ENCODE measurements at regions not wholly inside any gene's neighbourhood (a gene's known extent, or its start where the extent isn't known, plus 50 kb on each side); places are given as distances from the start of the nearest gene placed in this dataset.

GRCh38 chr3:17931131-17931530, 188.7 kb upstream of the TBC1D5 start:
- H3K27me3 ChIP-seq = no peaks in the 10 kb centered on the region

GRCh38 chr3:17928502-17929145, 186.2 kb upstream of the TBC1D5 start:
- Histone ChIP-seq H3K9me3 (no peaks in the 10 kb centered on the region), H3K4me3 (no peak overlapping the region), H3K27ac (no peak overlapping the region), H3K4me1 (no peaks in the 10 kb centered on the region), H3K27me3 (no peaks in the 10 kb centered on the region), H3K36me3 (no peaks in the 10 kb centered on the region)
- TF ChIP-seq POLR2A (IDR thresholded peaks at IDR 0.05) = no peak
- no peak for TF ChIP-seq EP300 (IDR thresholded peaks at IDR 0.05)
- no peak for TF ChIP-seq CTCF (IDR thresholded peaks at IDR 0.05)
- no peak for TF ChIP-seq POLR2AphosphoS5 (IDR thresholded peaks at IDR 0.05)
- 91% methylated on average over 4 of the region's 4 CpGs for WGBS
- DNase-seq (ENCODE audit: low spot score in 2 of 2) = no peak

More at GRCh38 chr3:17931131-17931530, 188.7 kb upstream of the TBC1D5 start:
- WGBS = 85% methylated on average over 1 of the region's 1 CpG
- Histone ChIP-seq H3K4me3 (no peak overlapping the region), H3K4me1 (no peaks in the 10 kb centered on the region), H3K9me3 (no peaks in the 10 kb centered on the region), H3K36me3 (no peaks in the 10 kb centered on the region), H3K27ac (no peak overlapping the region)
- no peak for TF ChIP-seq CTCF (IDR thresholded peaks at IDR 0.05)
- no peak for TF ChIP-seq POLR2A (IDR thresholded peaks at IDR 0.05)
- no peak for TF ChIP-seq EP300 (IDR thresholded peaks at IDR 0.05)
- TF ChIP-seq POLR2AphosphoS5 (IDR thresholded peaks at IDR 0.05) = no peak
- no peak for DNase-seq (ENCODE audit: low spot score in 2 of 2)

GRCh38 chr3:17927036-17927435, 184.6 kb upstream of the TBC1D5 start:
- TF ChIP-seq EP300 (IDR thresholded peaks at IDR 0.05) (no peak), POLR2AphosphoS5 (IDR thresholded peaks at IDR 0.05) (no peak), POLR2A (IDR thresholded peaks at IDR 0.05) (no peak), CTCF (IDR thresholded peaks at IDR 0.05) (no peak)
- no peak for DNase-seq (ENCODE audit: low spot score in 2 of 2)
- no peaks in the 10 kb centered on the region for H3K4me1 ChIP-seq
- H3K4me3 ChIP-seq = no peak overlapping the region
- H3K27me3 ChIP-seq = no peaks in the 10 kb centered on the region
- 91% methylated on average over 3 of the region's 3 CpGs for WGBS
- H3K9me3 ChIP-seq = no peaks in the 10 kb centered on the region
- no peaks in the 10 kb centered on the region for H3K36me3 ChIP-seq
- H3K27ac ChIP-seq = no peak overlapping the region

GRCh38 chr3:17915341-17915740, 172.9 kb upstream of the TBC1D5 start:
- Histone ChIP-seq H3K27ac (no peak overlapping the region), H3K9me3 (no peaks in the 10 kb centered on the region), H3K4me3 (no peak overlapping the region), H3K36me3 (no peaks in the 10 kb centered on the region), H3K4me1 (no peaks in the 10 kb centered on the region), H3K27me3 (no peaks in the 10 kb centered on the region)
- WGBS = 84% methylated on average over 4 of the region's 4 CpGs
- no peak for DNase-seq (ENCODE audit: low spot score in 2 of 2)
- no peak for TF ChIP-seq CTCF (IDR thresholded peaks at IDR 0.05)
- no peak for TF ChIP-seq POLR2A (IDR thresholded peaks at IDR 0.05)

GRCh38 chr3:17913359-17913758, 170.9 kb upstream of the TBC1D5 start:
- no peaks in the 10 kb centered on the region for H3K36me3 ChIP-seq
- H3K27ac ChIP-seq = no peak overlapping the region
- H3K9me3 ChIP-seq = no peaks in the 10 kb centered on the region
- DNase-seq (ENCODE audit: low spot score in 2 of 2) = no peak
- no peak overlapping the region for H3K4me3 ChIP-seq
- TF ChIP-seq CTCF (IDR thresholded peaks at IDR 0.05) = no peak
- TF ChIP-seq EP300 (IDR thresholded peaks at IDR 0.05) = no peak
- no peak for TF ChIP-seq POLR2A (IDR thresholded peaks at IDR 0.05)
- no peak for TF ChIP-seq POLR2AphosphoS5 (IDR thresholded peaks at IDR 0.05)
- no peaks in the 10 kb centered on the region for H3K27me3 ChIP-seq
- WGBS = 60% methylated on average over 2 of the region's 2 CpGs
- H3K4me1 ChIP-seq = no peaks in the 10 kb centered on the region

Data from suprapubic skin (tissue), 4 donors.